PC-9 (cell line): ENCODE measurements at regions not wholly inside any gene's neighbourhood (a gene's known extent, or its start where the extent isn't known, plus 50 kb on each side); places are given as distances from the start of the nearest gene placed in this dataset.
"Not testable (repeated sequence)": the region's sequence is repeated elsewhere in the genome, so short reads cannot be mapped to it uniquely, and the experiment has no call there.

ENCODE experiments used
- BruUV-seq: library from RNA; stranded (reverse); fragments of 400-500 nt; replicated peaks from 2 replicates; lab custom pipeline; 2021; lab: Mats Ljungman, UMichigan
- CTCF ChIA-PET: fragments of 300-600 bp; sonication (Branson Sonifier 250); formaldehyde crosslinking; loops from one replicate; lab custom pipeline; 2022; ENCODE audit warnings: antibody characterized with exemption; lab: Charles Lee
- POLR2A ChIA-PET: fragments of 300-600 bp; sonication (Branson Sonifier 250); formaldehyde crosslinking; loops from one replicate; lab custom pipeline; 2022; ENCODE audit warnings: antibody characterized with exemption; ENCODE audit not compliant: unreplicated experiment; lab: Charles Lee
- DNase-seq, 2 experiments: peaks; one replicate each; pipeline versions ENCODE4 v3.0.0 to v3.0.0-alpha.2; 2015 to 2022; ENCODE audit warnings: mixed read lengths in 1 of 2
- H2AFZ ChIP-seq: fragments of 200-600 bp; sonication (generic); 2 replicates; pipeline ENCODE4 v1.8.1; 2017; ENCODE audit warnings: antibody characterized with exemption
- H3F3A ChIP-seq: fragments of 200-600 bp; sonication (generic); 2 replicates; pipeline ENCODE4 v1.8.1; 2017; ENCODE audit warnings: antibody characterized with exemption, mild to moderate bottlenecking, low read depth; ENCODE audit not compliant: insufficient read depth
- H3K27ac ChIP-seq: fragments of 200-600 bp; sonication (generic); 2 replicates; pipeline ENCODE4 v1.6.1; 2016; ENCODE audit warnings: mixed run types
- H3K27me3 ChIP-seq: fragments of 200-600 bp; sonication (generic); 2 replicates; pipeline ENCODE4 v1.6.1; 2016; ENCODE audit warnings: low read depth, mixed run types; ENCODE audit not compliant: insufficient read depth
- H3K36me3 ChIP-seq: fragments of 200-600 bp; sonication (generic); 2 replicates; pipeline ENCODE4 v1.6.1; 2016; ENCODE audit warnings: low read depth, mixed run types
- H3K4me1 ChIP-seq: fragments of 200-600 bp; sonication (generic); replicated peaks from 2 replicates; pipeline ENCODE4 v1.6.1; 2016; ENCODE audit warnings: mixed run types; ENCODE audit not compliant: insufficient read depth
- H3K4me2 ChIP-seq: fragments of 200-600 bp; sonication (generic); 2 replicates; pipeline ENCODE4 v1.6.1; 2017; ENCODE audit warnings: mixed run types
- H3K4me3 ChIP-seq: fragments of 200-600 bp; sonication (generic); 2 replicates; pipeline ENCODE4 v1.6.1; 2016; ENCODE audit warnings: mixed run types
- H3K79me2 ChIP-seq: fragments of 200-600 bp; sonication (generic); 2 replicates; pipeline ENCODE4 v1.6.1; 2017; ENCODE audit warnings: low read depth, mixed run types
- H3K9me2 ChIP-seq: fragments of 200-600 bp; sonication (generic); 2 replicates; pipeline ENCODE4 v1.8.1; 2017; ENCODE audit warnings: mild to moderate bottlenecking; ENCODE audit not compliant: insufficient read depth
- H3K9me3 ChIP-seq: fragments of 200-600 bp; sonication (generic); 2 replicates; pipeline ENCODE4 v1.8.1; 2016; ENCODE audit warnings: low read depth; ENCODE audit not compliant: insufficient read depth
- H4K20me1 ChIP-seq: fragments of 200-600 bp; sonication (generic); 2 replicates; pipeline ENCODE4 v1.8.1; 2017; ENCODE audit not compliant: insufficient read depth
- EZH2 ChIP-seq: fragments of 200-600 bp; sonication (generic); IDR thresholded peaks from 2 replicates; pipeline ENCODE4 v1.8.0; 2017; ENCODE audit warnings: antibody characterized with exemption, low read depth
- intact Hi-C: fragments of 100-400 bp; cut with micrococcal nuclease; formaldehyde crosslinking; loops from one replicate; pipeline ENCODE4 v1.10.0; 2022; ENCODE audit not compliant: unreplicated experiment
- TF ChIP-seq, protein P1 (sequence below): fragments of 200-600 bp; sonication (generic); conservative IDR thresholded peaks from 2 replicates; pipeline ENCODE4 v1.6.1; 2017; ENCODE audit warnings: mixed run types, antibody characterized with exemption, mild to moderate bottlenecking, moderate library complexity

- ChIA-PET CTCF (no interaction called here), POLR2A (no interaction called here)
- TF ChIP-seq, protein P1, sequence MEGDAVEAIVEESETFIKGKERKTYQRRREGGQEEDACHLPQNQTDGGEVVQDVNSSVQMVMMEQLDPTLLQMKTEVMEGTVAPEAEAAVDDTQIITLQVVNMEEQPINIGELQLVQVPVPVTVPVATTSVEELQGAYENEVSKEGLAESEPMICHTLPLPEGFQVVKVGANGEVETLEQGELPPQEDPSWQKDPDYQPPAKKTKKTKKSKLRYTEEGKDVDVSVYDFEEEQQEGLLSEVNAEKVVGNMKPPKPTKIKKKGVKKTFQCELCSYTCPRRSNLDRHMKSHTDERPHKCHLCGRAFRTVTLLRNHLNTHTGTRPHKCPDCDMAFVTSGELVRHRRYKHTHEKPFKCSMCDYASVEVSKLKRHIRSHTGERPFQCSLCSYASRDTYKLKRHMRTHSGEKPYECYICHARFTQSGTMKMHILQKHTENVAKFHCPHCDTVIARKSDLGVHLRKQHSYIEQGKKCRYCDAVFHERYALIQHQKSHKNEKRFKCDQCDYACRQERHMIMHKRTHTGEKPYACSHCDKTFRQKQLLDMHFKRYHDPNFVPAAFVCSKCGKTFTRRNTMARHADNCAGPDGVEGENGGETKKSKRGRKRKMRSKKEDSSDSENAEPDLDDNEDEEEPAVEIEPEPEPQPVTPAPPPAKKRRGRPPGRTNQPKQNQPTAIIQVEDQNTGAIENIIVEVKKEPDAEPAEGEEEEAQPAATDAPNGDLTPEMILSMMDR, result no peak
- TF ChIP-seq EZH2, result no peak
- H3K4me1 ChIP-seq, result peaks cover 34% of the 10 kb centered on the region
- no peaks in the 10 kb centered on the region for H3K27me3 ChIP-seq
- H3K9me2 ChIP-seq, result no peaks in the 10 kb centered on the region
- H3K9me3 ChIP-seq, result no peaks in the 10 kb centered on the region
- H3K79me2 ChIP-seq, result peaks cover 100% of the 10 kb centered on the region
- peaks cover 41% of the 10 kb centered on the region for H4K20me1 ChIP-seq
- BruUV-seq, result no TSS peak
- no peak for DNase-seq
- H3K4me2 ChIP-seq, result no peak overlapping the region
- H3K36me3 ChIP-seq, result peaks cover 28% of the 10 kb centered on the region
- H2AFZ ChIP-seq, result no peak overlapping the region
- no peak overlapping the region for H3K27ac ChIP-seq
- H3K4me3 ChIP-seq, result no peak overlapping the region
- intact Hi-C loops, result no loop called here
- H3F3A ChIP-seq, result peaks cover 21% of the 10 kb centered on the region
Observed at GRCh38 chr19:7400815-7401214, 52.1 kb downstream of the ARHGEF18 start.

GRCh38 chr19:7401694-7402093 is 53.0 kb downstream of the ARHGEF18 start:
- no peak for DNase-seq
- H3K4me3 ChIP-seq, result no peak overlapping the region
- no peaks in the 10 kb centered on the region for H3K27me3 ChIP-seq
- CTCF ChIA-PET, result no interaction called here
- H3K4me1 ChIP-seq, result peaks cover 25% of the 10 kb centered on the region
- intact Hi-C loops, result no loop called here
- TF ChIP-seq, protein P1, result no peak
- no peak overlapping the region for H2AFZ ChIP-seq
- peaks cover 39% of the 10 kb centered on the region for H4K20me1 ChIP-seq
- H3K27ac ChIP-seq, result no peak overlapping the region
- no peaks in the 10 kb centered on the region for H3K9me3 ChIP-seq
- H3K4me2 ChIP-seq, result no peak overlapping the region
- H3K36me3 ChIP-seq, result peaks cover 28% of the 10 kb centered on the region
- POLR2A ChIA-PET, result no interaction called here
- H3F3A ChIP-seq, result peaks cover 20% of the 10 kb centered on the region
- no peaks in the 10 kb centered on the region for H3K9me2 ChIP-seq
- H3K79me2 ChIP-seq, result peaks cover 100% of the 10 kb centered on the region
- no TSS peak for BruUV-seq

- H4K20me1 ChIP-seq, result peaks cover 46% of the 10 kb centered on the region
- CTCF ChIA-PET, result interaction anchor here (0.6 kb wide), 1 partner anchor 17 kb away, joined by 3 read pairs; no protein-coding TSS in a partner anchor
Observed at GRCh38 chr19:7405482-7405881, 56.7 kb downstream of the ARHGEF18 start.

GRCh38 chr19:7408251-7408650 is 59.5 kb downstream of the ARHGEF18 start:
- no TSS peak for BruUV-seq
- no peaks in the 10 kb centered on the region for H3K4me1 ChIP-seq
- intact Hi-C loops, result no loop called here
- no peak overlapping the region for H2AFZ ChIP-seq
- DNase-seq, result no peak
- H3K4me2 ChIP-seq, result no peak overlapping the region
- 0 out of 2 replicates have a peak, but pooled peaks cover 3% of the 10 kb centered on the region for H3K36me3 ChIP-seq
- H4K20me1 ChIP-seq, result peaks cover 33% of the 10 kb centered on the region
- H3K27ac ChIP-seq, result no peak overlapping the region
- no peaks in the 10 kb centered on the region for H3K9me2 ChIP-seq
- ChIA-PET POLR2A (no interaction called here), CTCF (no interaction called here)
- TF ChIP-seq EZH2, result no peak
- TF ChIP-seq, protein P1, result no peak
- no peak overlapping the region for H3K4me3 ChIP-seq
- no peaks in the 10 kb centered on the region for H3F3A ChIP-seq
- H3K9me3 ChIP-seq, result no peaks in the 10 kb centered on the region
- no peaks in the 10 kb centered on the region for H3K27me3 ChIP-seq
- H3K79me2 ChIP-seq, result peaks cover 82% of the 10 kb centered on the region

More at GRCh38 chr19:7405482-7405881, 56.7 kb downstream of the ARHGEF18 start:
- intact Hi-C loops, H3K9me3 ChIP-seq, H3K27ac ChIP-seq, H3F3A ChIP-seq, H3K9me2 ChIP-seq, H3K4me3 ChIP-seq, H3K27me3 ChIP-seq, H2AFZ ChIP-seq, BruUV-seq, H3K4me1 ChIP-seq, H3K4me2 ChIP-seq, DNase-seq: not testable (repeated sequence)
- peaks cover 85% of the 10 kb centered on the region for H3K79me2 ChIP-seq
- POLR2A ChIA-PET, result interaction anchor here (0.6 kb wide), 1 partner anchor 9 kb away, joined by 8 read pairs; no protein-coding TSS in a partner anchor
- H3K36me3 ChIP-seq, result peaks cover 20% of the 10 kb centered on the region
